HL-60 (cell line): ENCODE measurements at regions not wholly inside any gene's neighbourhood (a gene's known extent, or its start where the extent isn't known, plus 50 kb on each side); places are given as distances from the start of the nearest gene placed in this dataset.

Experiments
- DNase-seq, 2 experiments: peaks; one replicate each; pipeline ENCODE4 v3.0.0-alpha.2; 2010 to 2020; ENCODE audit warnings: low read depth in 1 of 2, low spot score in 1 of 2
- H3K27ac ChIP-seq: fragments of 250-450 bp; sonication (Bioruptor Pico); replicated peaks from 2 replicates; pipeline ENCODE4 v1.5.1; 2020; ENCODE audit warnings: mild to moderate bottlenecking, moderate library complexity
- H3K27me3 ChIP-seq: fragments of 250-450 bp; sonication (Bioruptor Pico); 2 replicates; pipeline ENCODE4 v1.5.1; 2021; ENCODE audit warnings: mild to moderate bottlenecking, moderate library complexity; ENCODE audit not compliant: insufficient read depth, poor library complexity, severe bottlenecking
- H3K4me3 ChIP-seq: replicated peaks from 2 replicates; pipeline ENCODE4 v1.5.1; 2011; ENCODE audit warnings: mild to moderate bottlenecking, control low read depth, low read length; ENCODE audit not compliant: insufficient read depth
- GABPA ChIP-seq: IDR thresholded peaks from 2 replicates; pipeline ENCODE4 v1.6.1; 2012; ENCODE audit warnings: low read depth
- POLR2AphosphoS5 ChIP-seq: IDR thresholded peaks from 2 replicates; pipeline ENCODE4 v1.6.1; 2012; ENCODE audit warnings: low read depth
- SPI1 ChIP-seq: IDR thresholded peaks from 2 replicates; pipeline ENCODE4 v1.6.1; 2012; ENCODE audit warnings: low read depth, mild to moderate bottlenecking, borderline replicate concordance
- TF ChIP-seq, protein P1 (sequence below): IDR thresholded peaks from one replicate; pipeline ENCODE4 v1.5.1; 2011; ENCODE audit warnings: low read length, control low read depth, inconsistent platforms; ENCODE audit not compliant: insufficient read depth
- TF ChIP-seq, protein P2 (sequence below): IDR thresholded peaks from 2 replicates; pipeline ENCODE4 v1.6.1; 2012; ENCODE audit warnings: low read depth; ENCODE audit not compliant: insufficient replicate concordance

DNA sequence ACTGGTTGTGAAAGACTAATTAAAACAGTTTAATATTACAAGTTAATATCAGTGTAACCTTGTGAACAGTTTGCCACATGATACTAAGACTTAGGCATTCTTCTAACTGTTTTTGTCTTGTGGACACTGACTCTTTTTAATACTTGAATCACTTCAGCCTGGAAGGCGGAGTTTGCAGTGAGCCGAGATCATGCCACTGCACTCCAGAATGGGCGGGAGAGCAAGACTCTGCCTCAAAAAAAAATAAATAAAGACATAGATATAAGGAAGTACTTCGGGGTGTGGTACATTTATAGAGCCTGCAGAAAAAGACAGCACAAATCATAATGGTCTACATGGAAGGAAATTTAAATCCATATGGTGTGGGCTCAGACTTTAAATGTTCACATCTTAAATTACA is 300.4 kb upstream of the NETO1 start:
- TF ChIP-seq, protein P1, sequence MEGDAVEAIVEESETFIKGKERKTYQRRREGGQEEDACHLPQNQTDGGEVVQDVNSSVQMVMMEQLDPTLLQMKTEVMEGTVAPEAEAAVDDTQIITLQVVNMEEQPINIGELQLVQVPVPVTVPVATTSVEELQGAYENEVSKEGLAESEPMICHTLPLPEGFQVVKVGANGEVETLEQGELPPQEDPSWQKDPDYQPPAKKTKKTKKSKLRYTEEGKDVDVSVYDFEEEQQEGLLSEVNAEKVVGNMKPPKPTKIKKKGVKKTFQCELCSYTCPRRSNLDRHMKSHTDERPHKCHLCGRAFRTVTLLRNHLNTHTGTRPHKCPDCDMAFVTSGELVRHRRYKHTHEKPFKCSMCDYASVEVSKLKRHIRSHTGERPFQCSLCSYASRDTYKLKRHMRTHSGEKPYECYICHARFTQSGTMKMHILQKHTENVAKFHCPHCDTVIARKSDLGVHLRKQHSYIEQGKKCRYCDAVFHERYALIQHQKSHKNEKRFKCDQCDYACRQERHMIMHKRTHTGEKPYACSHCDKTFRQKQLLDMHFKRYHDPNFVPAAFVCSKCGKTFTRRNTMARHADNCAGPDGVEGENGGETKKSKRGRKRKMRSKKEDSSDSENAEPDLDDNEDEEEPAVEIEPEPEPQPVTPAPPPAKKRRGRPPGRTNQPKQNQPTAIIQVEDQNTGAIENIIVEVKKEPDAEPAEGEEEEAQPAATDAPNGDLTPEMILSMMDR: no peak
- TF ChIP-seq GABPA: no peak
- TF ChIP-seq POLR2AphosphoS5: no peak
- no peaks in the 10 kb centered on the region for H3K27me3 ChIP-seq
- H3K4me3 ChIP-seq: no peak overlapping the region
- DNase-seq: no peak
- H3K27ac ChIP-seq: no peak overlapping the region

DNA sequence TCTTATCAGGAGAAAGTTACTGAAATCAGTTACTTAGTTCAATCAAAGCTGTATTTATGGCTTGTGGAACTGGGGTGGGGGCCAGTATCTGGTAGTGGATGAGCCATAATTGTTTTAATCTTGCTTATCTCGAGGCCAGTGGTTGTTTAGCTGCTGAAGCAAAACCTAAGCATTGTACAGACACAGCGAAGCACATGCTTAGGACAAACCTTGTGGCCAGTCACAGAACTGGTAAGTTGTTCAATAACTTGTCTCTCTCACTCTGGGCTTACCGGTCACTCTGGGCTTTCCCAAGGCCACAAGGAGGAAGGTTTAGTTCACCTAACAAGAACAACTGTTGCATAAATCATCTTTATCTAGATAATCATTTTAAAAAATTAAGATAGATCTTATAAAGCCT is 296.6 kb upstream of the NETO1 start:
- H3K27me3 ChIP-seq: no peaks in the 10 kb centered on the region
- H3K4me3 ChIP-seq: no peak overlapping the region
- DNase-seq: no peak

DNA sequence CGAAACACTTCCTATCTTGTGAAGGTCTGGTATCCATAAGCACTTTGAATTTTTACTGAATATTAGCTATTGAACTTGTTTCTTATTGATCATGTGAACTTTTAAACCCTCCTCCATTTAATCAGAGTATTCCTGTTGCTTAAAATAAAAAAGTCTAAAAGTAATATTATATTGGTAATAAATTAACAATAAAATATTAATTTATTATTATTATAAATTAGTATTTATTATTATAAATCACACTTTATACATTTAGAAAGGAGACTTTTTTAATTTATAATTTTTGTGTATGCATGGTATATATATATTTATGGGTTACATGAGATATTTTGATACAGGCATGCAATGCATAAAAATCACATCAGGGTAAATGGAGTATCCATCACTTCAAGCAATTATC is 295.4 kb upstream of the NETO1 start:
- Histone ChIP-seq H3K4me3 (no peak overlapping the region), H3K27me3 (no peaks in the 10 kb centered on the region), H3K27ac (no peak overlapping the region)
- DNase-seq: no peak
- no peak for TF ChIP-seq POLR2AphosphoS5
- TF ChIP-seq, protein P1: no peak
- TF ChIP-seq, protein P2, sequence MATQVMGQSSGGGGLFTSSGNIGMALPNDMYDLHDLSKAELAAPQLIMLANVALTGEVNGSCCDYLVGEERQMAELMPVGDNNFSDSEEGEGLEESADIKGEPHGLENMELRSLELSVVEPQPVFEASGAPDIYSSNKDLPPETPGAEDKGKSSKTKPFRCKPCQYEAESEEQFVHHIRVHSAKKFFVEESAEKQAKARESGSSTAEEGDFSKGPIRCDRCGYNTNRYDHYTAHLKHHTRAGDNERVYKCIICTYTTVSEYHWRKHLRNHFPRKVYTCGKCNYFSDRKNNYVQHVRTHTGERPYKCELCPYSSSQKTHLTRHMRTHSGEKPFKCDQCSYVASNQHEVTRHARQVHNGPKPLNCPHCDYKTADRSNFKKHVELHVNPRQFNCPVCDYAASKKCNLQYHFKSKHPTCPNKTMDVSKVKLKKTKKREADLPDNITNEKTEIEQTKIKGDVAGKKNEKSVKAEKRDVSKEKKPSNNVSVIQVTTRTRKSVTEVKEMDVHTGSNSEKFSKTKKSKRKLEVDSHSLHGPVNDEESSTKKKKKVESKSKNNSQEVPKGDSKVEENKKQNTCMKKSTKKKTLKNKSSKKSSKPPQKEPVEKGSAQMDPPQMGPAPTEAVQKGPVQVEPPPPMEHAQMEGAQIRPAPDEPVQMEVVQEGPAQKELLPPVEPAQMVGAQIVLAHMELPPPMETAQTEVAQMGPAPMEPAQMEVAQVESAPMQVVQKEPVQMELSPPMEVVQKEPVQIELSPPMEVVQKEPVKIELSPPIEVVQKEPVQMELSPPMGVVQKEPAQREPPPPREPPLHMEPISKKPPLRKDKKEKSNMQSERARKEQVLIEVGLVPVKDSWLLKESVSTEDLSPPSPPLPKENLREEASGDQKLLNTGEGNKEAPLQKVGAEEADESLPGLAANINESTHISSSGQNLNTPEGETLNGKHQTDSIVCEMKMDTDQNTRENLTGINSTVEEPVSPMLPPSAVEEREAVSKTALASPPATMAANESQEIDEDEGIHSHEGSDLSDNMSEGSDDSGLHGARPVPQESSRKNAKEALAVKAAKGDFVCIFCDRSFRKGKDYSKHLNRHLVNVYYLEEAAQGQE: no peak

More for the DNA sequence above, 296.6 kb upstream of the NETO1 start:
- TF ChIP-seq, protein P2: no peak
- TF ChIP-seq GABPA (no peak), POLR2AphosphoS5 (no peak), SPI1 (no peak)
- TF ChIP-seq, protein P1: no peak
- H3K27ac ChIP-seq: no peak overlapping the region

DNA sequence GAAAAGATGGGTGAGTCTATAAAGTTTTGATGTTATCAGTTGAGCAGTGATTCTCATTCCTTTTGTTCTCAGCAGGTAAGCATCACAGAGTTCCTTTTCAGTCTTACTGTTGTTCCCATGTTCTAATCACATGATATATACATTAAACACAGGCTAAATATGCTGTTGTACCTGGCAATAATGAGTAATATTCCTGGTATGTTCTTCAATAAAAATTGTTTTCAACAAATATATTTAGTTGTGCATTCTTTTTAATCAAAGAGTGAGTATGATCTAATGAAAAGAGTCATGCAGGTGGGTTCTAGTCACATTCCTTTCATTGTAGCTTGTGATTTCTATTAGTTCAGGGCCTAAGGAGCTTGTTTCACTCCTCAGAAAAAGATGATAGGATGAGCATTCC is 288.3 kb upstream of the NETO1 start:
- DNase-seq: no peak
- no peaks in the 10 kb centered on the region for H3K27me3 ChIP-seq
- H3K4me3 ChIP-seq: no peak overlapping the region
- TF ChIP-seq, protein P2: no peak
- TF ChIP-seq GABPA (no peak), SPI1 (no peak), POLR2AphosphoS5 (no peak)
- TF ChIP-seq, protein P1: no peak
- no peak overlapping the region for H3K27ac ChIP-seq
